ENCODE measurements at regions not wholly inside any gene's neighbourhood (a gene's known extent, or its start where the extent isn't known, plus 50 kb on each side); places are given as distances from the start of the nearest gene placed in this dataset.

DNA sequence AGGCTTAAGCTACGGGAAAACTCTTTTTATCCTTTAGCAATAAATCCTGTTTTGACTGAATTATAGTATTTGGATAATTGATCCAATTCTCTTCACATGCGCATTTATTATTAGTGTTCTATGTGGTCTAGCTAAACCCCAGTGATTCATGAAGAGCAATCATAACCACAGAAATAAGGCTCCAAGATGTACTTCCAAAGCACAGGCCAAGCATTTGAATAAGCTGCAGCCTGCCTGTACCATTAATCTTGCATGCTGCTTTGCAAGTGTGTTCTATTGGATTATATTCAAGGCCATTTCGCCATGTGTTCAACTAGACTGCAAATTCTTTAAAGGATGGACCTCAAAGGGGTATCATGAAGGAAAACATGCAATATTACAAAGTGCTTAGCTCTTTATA, 385.2 kb upstream of the FAT1 start:
- TF ChIP-seq CTCF (IDR thresholded peaks at IDR 0.05) (no peak), POLR2A (IDR thresholded peaks at IDR 0.05) (no peak)
